HepG2 (cell line): ENCODE measurements at regions not wholly inside any gene's neighbourhood (a gene's known extent, or its start where the extent isn't known, plus 50 kb on each side); places are given as distances from the start of the nearest gene placed in this dataset.

Experiments
- ATAC-seq: fragments of 200-7000 bp; cut with Tn5 transposase; 3 replicates; pipeline ENCODE4 v1.9.1; 2020; ENCODE audit warnings: mild to moderate bottlenecking, moderate library complexity
- BruUV-seq: library from RNA; stranded (reverse); fragments of 400-500 nt; replicated peaks from 2 replicates; lab custom pipeline; 2021; lab: Mats Ljungman, UMichigan
- CTCF ChIA-PET: fragments of 300-600 bp; formaldehyde crosslinking; extraction: SDS; loops from one replicate; lab custom pipeline; 2021; ENCODE audit warnings: low total read pairs, inconsistent platforms, low intra/inter-chr PET ratio; lab: Yijun Ruan, JAX
- POLR2A ChIA-PET: fragments of 350-600 bp; sonication (Branson Sonifier 250); formaldehyde crosslinking; loops from one replicate; lab custom pipeline; 2020; ENCODE audit warnings: antibody characterized with exemption, inconsistent platforms; lab: Yijun Ruan, JAX
- DNase-seq: peaks from one replicate; pipeline ENCODE4 v3.0.0-alpha.2; 2015; ENCODE audit warnings: low spot score
- FAIRE-seq: peaks from 3 replicates; lab custom pipeline; 2011; peaks lifted over from hg19 to GRCh38; lab: Jason Lieb, UNC
- H2AFZ ChIP-seq: one replicate; pipeline ENCODE4 v1.6.1; 2011; ENCODE audit warnings: low read length, inconsistent platforms
- H3K27ac ChIP-seq: fragments of 300-600 bp; 3 replicates; pipeline ENCODE4 v1.8.0; 2011; ENCODE audit warnings: mixed run types, mild to moderate bottlenecking, mixed read lengths, low read length, inconsistent platforms; ENCODE audit not compliant: insufficient read depth; ENCODE audit errors: extremely low read length
- H3K27me3 ChIP-seq, 2 experiments: fragments of 200-600 bp in 1 of 2; 2 replicates in 1 of 2; 3 replicates in 1 of 2; pipeline versions ENCODE4 v1.6.0 to v1.8.0; 2011; ENCODE audit warnings: low read length in 2 of 2, mild to moderate bottlenecking in 2 of 2, moderate library complexity in 2 of 2, inconsistent platforms in 1 of 2; ENCODE audit not compliant: insufficient read depth in 2 of 2, control insufficient read depth in 1 of 2
- H3K36me3 ChIP-seq, 2 experiments: fragments of 200-600 bp in 1 of 2; replicated peaks in 1 of 2; 2 replicates in 1 of 2; 3 replicates in 1 of 2; pipeline versions ENCODE4 v1.5.1 to v1.8.0; 2011; ENCODE audit warnings: low read length in 2 of 2, inconsistent platforms in 1 of 2; ENCODE audit not compliant: insufficient read depth in 2 of 2, control insufficient read depth in 1 of 2
- H3K4me1 ChIP-seq: 2 replicates; pipeline ENCODE4 v1.5.1; 2012; ENCODE audit warnings: low read length, inconsistent platforms; ENCODE audit not compliant: insufficient read depth
- H3K4me2 ChIP-seq: 2 replicates; pipeline ENCODE4 v1.6.0; 2011; ENCODE audit warnings: low read depth, low read length, inconsistent platforms
- H3K4me3 ChIP-seq, 3 experiments: fragments of 200-600 bp in 1 of 3; sonication (generic), shearing (Covaris generic) in 1 of 3; replicated peaks in 1 of 3; 2 replicates each; pipeline ENCODE4 v1.5.1; 2011 to 2016; ENCODE audit warnings: low read length in 3 of 3, inconsistent platforms in 2 of 3, low read depth in 2 of 3, mild to moderate bottlenecking in 2 of 3, control low read depth in 1 of 3, mixed read lengths in 1 of 3; ENCODE audit not compliant: insufficient read depth in 1 of 3
- H3K79me2 ChIP-seq: one replicate; pipeline ENCODE4 v1.6.1; 2011; ENCODE audit warnings: low read length, inconsistent platforms; ENCODE audit not compliant: insufficient read depth
- H3K9ac ChIP-seq: 2 replicates; pipeline ENCODE4 v1.6.0; 2011; ENCODE audit warnings: mild to moderate bottlenecking, low read depth, low read length, inconsistent platforms; ENCODE audit not compliant: insufficient read depth
- H3K9me3 ChIP-seq: 2 replicates; pipeline ENCODE4 v1.5.1; 2012; ENCODE audit warnings: mild to moderate bottlenecking, low read length
- H4K20me1 ChIP-seq: 2 replicates; pipeline ENCODE4 v1.6.0; 2011; ENCODE audit warnings: inconsistent platforms, mild to moderate bottlenecking, low read length, moderate library complexity; ENCODE audit not compliant: insufficient read depth
- ADNP ChIP-seq: sonication (generic); formaldehyde crosslinking; IDR thresholded peaks from 2 replicates; pipeline ENCODE4 v1.4.0; 2020; ENCODE audit warnings: missing genetic modification reagents
- AHR ChIP-seq: IDR thresholded peaks from 2 replicates; pipeline ENCODE4 v1.6.1; 2018; ENCODE audit warnings: missing genetic modification reagents, missing compliant biosample characterization
- ATF1 ChIP-seq: IDR thresholded peaks from 2 replicates; pipeline ENCODE4 v1.6.1; 2016; ENCODE audit warnings: mild to moderate bottlenecking, control low read depth
- KAT7 ChIP-seq: IDR thresholded peaks from 2 replicates; pipeline ENCODE4 v1.6.1; 2018; ENCODE audit warnings: borderline replicate concordance, missing compliant biosample characterization
- NR2F6 ChIP-seq, 2 experiments: IDR thresholded peaks; 2 replicates each; pipeline ENCODE4 v1.6.1; 2016; ENCODE audit warnings: antibody characterized with exemption in 1 of 2, mild to moderate bottlenecking in 1 of 2
- SMAD9 ChIP-seq: sonication (generic); formaldehyde crosslinking; IDR thresholded peaks from 2 replicates; pipeline ENCODE4 v1.5.1; 2020; ENCODE audit warnings: mild to moderate bottlenecking, missing genetic modification reagents
- TFAP4 ChIP-seq: sonication (generic); IDR thresholded peaks from 2 replicates; pipeline ENCODE4 v1.6.1; 2016; ENCODE audit warnings: low read depth, borderline replicate concordance
- ZNF75D ChIP-seq: sonication (generic); formaldehyde crosslinking; IDR thresholded peaks from 2 replicates; pipeline ENCODE4 v1.8.1; 2023; ENCODE audit warnings: missing genetic modification reagents, mild to moderate bottlenecking, borderline replicate concordance
- ZNF777 ChIP-seq: sonication (generic); formaldehyde crosslinking; IDR thresholded peaks from 2 replicates; pipeline ENCODE4 v1.4.0; 2020; ENCODE audit warnings: missing genetic modification reagents
- ZSCAN29 ChIP-seq: sonication (generic); formaldehyde crosslinking; conservative IDR thresholded peaks from 2 replicates; pipeline ENCODE4 v1.4.0; 2020; ENCODE audit warnings: mild to moderate bottlenecking, missing genetic modification reagents
- WGBS: methylation state at CpG from one replicate; pipeline ENCODE4 v1.1.6; 2017; ENCODE audit warnings: low lambda C conversion rate; 5-methylcytosine and 5-hydroxymethylcytosine counted together
- in situ Hi-C: cut with HindIII; loops from 2 replicates; pipeline ENCODE4 v1.10.0; 2017; ENCODE audit warnings: low pct_unique_long_range_greater_than_20kb; ENCODE audit not compliant: extremely low pct_ligation_motif_present
- intact Hi-C: fragments of 100-400 bp; cut with micrococcal nuclease; formaldehyde crosslinking; loops from one replicate; pipeline ENCODE4 v1.10.0; 2022; ENCODE audit not compliant: unreplicated experiment
- TF ChIP-seq, protein P1 (sequence below): fragments of 450-650 bp; IDR thresholded peaks from 2 replicates; pipeline ENCODE4 v1.6.1; 2016
- TF ChIP-seq, protein P2 (sequence below): sonication (generic); formaldehyde crosslinking; IDR thresholded peaks from 2 replicates; pipeline ENCODE4 v1.4.0; 2020; ENCODE audit warnings: mild to moderate bottlenecking, missing genetic modification reagents

- H4K20me1 ChIP-seq: no peaks in the 10 kb centered on the region
- H3K27ac ChIP-seq: no peak overlapping the region
- ChIA-PET POLR2A (no interaction called here), CTCF (no interaction called here)
- in situ Hi-C loops (no loop called here), intact Hi-C loops (no loop called here)
- BruUV-seq: no TSS peak
- FAIRE-seq (no peak), DNase-seq (no peak), ATAC-seq (no peak)
- WGBS: 7% methylated on average over 2 of the region's 2 CpGs
- TF ChIP-seq ADNP: no peak
- TF ChIP-seq ZNF777: no peak
- TF ChIP-seq, protein P1, sequence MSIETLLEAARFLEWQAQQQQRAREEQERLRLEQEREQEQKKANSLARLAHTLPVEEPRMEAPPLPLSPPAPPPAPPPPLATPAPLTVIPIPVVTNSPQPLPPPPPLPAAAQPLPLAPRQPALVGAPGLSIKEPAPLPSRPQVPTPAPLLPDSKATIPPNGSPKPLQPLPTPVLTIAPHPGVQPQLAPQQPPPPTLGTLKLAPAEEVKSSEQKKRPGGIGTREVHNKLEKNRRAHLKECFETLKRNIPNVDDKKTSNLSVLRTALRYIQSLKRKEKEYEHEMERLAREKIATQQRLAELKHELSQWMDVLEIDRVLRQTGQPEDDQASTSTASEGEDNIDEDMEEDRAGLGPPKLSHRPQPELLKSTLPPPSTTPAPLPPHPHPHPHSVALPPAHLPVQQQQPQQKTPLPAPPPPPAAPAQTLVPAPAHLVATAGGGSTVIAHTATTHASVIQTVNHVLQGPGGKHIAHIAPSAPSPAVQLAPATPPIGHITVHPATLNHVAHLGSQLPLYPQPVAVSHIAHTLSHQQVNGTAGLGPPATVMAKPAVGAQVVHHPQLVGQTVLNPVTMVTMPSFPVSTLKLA: no peak
- TF ChIP-seq TFAP4: no peak
- TF ChIP-seq AHR (CRISPR knock-in tag): no peak
- TF ChIP-seq ZSCAN29 (CRISPR knock-in tag): no peak
- TF ChIP-seq SMAD9 (CRISPR knock-in tag): no peak
- no peak for TF ChIP-seq ZNF75D
- TF ChIP-seq ATF1: no peak
- no peak for TF ChIP-seq KAT7 (CRISPR knock-in tag)
- TF ChIP-seq NR2F6 (IDR thresholded peaks at IDR 0.05): no peak
- TF ChIP-seq NR2F6 (CRISPR knock-in tag; IDR thresholded peaks at IDR 0.05): no peak
- TF ChIP-seq, protein P2, sequence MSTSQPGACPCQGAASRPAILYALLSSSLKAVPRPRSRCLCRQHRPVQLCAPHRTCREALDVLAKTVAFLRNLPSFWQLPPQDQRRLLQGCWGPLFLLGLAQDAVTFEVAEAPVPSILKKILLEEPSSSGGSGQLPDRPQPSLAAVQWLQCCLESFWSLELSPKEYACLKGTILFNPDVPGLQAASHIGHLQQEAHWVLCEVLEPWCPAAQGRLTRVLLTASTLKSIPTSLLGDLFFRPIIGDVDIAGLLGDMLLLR (CRISPR knock-in tag): no peak
- H3K4me1 ChIP-seq: no peaks in the 10 kb centered on the region
- peaks cover 0 to 9% of the 10 kb centered on the region in 2 experiments; a peak in 3 of 5 replicates for H3K27me3 ChIP-seq
- no peaks in the 10 kb centered on the region for H3K36me3 ChIP-seq
- H3K4me3 ChIP-seq: no peak overlapping the region
- no peaks in the 10 kb centered on the region for H3K79me2 ChIP-seq
- no peak overlapping the region for H2AFZ ChIP-seq
- H3K4me2 ChIP-seq: no peak overlapping the region
- H3K9ac ChIP-seq: no peak overlapping the region
- H3K9me3 ChIP-seq: peaks cover 14% of the 10 kb centered on the region
Measured at GRCh38 chr10:113474752-113475151, 78.1 kb upstream of the HABP2 start.
